Suppressor macrophage treated with lipopolysaccharide for 4 hours (primary cell): ENCODE measurements at regions not wholly inside any gene's neighbourhood (a gene's known extent, or its start where the extent isn't known, plus 50 kb on each side); places are given as distances from the start of the nearest gene placed in this dataset.

Source experiments
- DNase-seq: peaks from one replicate; pipeline ENCODE4 v3.0.0-alpha.2; 2020

DNA sequence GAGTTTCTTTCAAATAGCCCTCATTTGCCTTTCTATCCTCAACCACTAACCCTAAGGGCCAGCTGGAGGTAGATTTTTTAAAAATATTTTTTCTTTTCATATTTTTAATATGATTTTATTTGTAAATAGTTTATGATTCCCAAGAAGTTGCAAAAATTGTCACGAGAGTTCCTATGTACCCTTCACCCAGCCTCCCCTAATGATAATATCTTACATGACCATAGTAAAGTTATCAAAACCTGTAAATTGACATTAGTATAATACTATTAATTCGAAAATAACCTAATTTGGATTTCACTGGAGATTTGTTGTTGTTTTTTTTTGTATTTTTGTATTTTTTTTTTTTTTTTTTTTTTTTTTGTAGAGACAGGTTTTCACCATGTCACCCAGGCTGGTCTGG is 495.5 kb downstream of the MIAT start:
- no peak for DNase-seq

DNA sequence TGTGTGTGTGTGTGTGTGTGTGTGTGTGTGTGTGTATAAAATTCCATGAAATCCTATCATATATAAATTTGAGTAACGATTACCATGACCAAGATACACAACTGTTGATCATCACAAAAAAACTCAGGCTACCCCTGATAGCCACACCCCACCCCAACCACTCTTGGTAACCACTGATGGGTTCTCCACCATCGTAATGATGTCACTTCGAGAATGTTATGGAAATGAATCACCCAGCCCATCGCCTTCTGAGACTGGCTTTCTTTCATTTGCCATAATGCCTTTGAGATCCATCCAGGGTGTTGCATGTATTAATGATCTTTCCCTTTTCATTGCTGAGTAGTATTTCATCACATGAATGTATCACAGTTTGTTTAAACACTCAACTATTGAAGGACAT is 496.0 kb downstream of the MIAT start:
- DNase-seq, result no peak

DNA sequence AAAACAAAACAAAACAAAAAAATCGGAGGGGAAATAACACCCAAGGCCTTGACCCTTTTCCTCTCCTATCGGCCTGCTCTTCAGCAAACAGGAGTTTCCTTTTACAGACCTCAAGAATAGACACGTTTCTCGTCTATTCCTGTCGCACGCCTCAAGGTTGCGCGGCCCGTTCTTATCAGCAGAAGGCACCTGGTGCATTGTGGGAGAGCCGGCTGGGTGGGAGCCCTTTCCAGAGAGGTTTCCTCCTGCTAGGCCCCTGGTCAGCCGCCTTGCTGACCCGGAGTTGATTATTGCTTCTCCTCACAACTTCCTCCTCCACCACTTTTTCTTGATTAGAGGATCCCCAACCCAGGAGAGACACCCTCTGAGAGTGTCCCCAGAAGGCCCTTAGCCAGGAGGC is 497.3 kb downstream of the MIAT start:
- no peak for DNase-seq

DNA sequence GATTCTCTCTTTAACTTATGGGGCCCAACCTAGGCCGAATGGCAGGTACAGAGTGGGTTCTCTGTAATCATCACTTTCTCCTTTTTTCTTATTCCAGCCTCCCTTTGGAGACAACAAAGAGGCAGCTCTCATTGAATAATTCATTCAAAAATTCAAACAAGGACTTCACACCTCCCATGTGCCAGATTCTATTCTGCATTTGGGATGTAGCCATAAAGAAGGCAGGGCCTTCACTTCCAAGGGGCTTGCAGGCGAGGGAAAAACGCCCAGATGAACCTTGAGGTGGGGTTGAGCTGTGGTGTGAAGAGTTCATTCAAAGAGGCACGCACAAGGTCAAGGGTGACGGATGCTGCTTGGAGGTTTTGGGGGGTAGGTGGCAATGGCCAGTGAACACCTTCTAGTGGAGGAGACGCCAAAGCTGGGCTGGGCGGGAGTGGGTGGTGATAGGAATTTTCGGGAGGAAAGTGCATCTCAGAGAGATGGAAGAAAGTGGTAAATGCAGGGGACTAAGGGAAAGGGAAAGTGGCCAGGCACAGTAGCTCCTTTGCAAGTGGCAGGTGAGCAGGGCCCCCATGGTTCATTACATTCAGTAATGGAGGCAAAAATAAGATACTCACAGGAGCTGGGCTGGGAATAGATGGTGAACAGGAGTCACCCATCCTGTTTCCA is 499.6 kb downstream of the MIAT start:
- no peak for DNase-seq

DNA sequence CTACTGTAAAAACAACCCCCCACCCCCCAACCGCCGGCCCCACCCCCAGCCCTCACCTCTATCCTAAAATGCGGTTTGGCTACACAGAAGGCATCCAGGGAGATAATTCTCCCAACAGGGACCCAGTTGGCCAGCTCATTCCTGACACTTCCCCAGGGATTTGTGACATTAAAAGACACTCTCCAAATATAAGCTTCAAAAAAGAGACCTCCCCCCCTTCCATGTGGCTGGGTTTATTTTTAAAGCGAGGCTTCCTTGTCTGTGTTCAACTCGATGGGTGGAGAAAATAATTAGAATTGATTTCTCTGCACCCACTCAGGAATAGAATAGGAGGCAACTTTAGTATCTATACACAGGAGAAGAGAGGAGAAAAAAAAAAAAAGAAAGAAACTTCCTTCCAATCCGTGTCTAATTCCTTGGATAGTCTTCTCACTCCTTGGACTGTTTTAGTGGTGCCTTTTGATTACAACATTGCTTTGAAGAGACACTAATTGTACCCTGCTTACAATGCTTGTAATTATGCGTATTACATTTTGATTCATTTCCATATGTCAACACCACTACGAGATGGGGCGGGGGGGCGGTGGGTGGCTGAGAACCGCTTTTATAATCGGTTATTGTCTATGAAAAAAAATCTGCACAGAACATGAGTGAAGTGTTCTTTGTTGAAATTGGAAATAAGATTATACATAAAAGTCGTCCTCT is 500.4 kb downstream of the MIAT start:
- no peak for DNase-seq

DNA sequence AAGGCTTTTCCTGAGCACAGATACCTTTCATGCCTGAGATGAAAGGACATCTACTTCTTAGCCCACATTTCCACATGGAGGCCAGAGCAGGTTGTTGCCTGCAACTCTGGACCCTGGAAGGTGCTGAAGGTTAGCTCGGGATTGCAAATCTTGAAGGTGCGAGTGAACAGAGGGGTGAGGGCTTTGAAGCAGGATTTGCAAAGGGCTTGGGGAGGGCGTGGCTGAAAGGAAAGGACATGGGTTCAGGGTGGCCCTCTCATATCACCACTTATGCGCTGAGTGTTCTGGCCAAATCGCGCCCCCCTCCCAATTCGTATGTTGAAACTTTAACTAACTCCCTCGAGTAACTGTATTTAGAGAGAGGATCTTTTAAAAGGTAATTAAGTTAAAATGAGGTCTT is 501.6 kb downstream of the MIAT start:
- no peak for DNase-seq

DNA sequence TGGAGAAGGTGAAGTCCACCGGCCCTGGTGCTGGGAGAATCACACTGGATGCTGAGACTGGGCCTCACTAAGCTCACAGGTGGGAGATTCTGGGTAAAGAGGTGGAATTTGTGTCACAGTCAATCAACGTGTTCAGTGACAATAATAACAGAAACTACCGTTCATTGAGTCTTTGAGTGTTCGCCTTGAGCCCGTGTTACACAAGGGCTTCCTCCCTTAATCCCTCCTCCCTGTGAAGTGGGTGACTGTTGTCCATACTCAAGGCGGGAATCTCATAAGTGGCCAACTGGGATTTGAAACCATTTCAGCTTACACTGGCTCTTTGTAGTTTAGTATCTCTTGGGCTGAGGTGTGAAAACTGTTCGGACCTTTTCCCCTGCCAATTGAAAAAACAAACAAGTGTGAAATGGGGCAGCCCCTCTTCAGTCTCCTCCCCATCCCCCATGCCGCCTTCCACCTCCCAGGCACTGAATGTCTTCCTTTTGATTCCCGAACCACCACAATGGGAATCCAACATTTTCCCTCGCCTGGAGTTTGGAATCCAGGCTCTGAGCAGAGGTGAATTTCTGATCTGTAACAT is 502.4 kb downstream of the MIAT start:
- no peak for DNase-seq

DNA sequence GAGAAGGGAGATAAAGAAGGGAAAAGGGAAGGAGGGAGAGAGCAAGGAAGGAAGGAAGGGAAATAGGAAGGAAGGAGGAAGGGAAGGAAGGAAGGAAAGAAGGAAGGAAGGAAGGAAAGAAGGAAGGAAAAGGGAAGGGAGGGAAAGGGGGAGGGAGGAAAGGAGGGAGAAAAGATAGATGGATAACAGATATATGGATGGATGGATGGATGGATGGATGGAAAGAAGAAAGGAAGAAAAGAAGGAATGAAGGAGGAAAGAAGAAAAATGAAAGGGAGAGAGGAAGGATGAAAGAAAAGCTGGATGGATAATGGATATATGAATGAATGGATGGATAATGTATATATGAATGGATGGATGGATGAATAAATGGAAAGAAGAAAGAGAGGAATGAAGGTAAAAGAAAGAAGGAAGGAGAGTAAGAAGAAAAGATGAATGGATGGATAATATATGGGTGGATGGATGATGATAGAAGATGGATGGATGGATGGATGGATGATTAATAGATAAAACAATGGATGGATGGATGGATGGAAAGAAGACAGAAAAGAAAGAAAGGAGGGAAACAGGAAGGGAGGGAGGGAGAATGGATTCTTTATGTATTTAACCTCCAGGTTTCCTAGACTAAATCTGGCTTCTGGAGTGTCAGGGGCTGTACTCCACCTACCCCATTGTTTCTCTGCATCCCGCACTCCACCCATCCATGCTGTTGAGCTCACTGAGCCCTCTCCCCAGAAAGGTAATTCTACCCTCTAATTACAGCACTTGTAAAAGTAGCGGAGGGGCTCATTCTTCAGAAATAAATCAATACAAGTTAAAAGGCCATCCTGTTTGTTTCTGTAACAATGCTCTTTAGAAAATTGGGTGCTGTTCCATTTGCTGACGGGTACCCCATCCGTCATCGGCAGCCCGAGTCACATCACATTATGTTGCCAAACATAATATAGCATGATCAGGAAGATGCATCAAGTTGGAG is 506.1 kb downstream of the MIAT start:
- DNase-seq, result no peak

DNA sequence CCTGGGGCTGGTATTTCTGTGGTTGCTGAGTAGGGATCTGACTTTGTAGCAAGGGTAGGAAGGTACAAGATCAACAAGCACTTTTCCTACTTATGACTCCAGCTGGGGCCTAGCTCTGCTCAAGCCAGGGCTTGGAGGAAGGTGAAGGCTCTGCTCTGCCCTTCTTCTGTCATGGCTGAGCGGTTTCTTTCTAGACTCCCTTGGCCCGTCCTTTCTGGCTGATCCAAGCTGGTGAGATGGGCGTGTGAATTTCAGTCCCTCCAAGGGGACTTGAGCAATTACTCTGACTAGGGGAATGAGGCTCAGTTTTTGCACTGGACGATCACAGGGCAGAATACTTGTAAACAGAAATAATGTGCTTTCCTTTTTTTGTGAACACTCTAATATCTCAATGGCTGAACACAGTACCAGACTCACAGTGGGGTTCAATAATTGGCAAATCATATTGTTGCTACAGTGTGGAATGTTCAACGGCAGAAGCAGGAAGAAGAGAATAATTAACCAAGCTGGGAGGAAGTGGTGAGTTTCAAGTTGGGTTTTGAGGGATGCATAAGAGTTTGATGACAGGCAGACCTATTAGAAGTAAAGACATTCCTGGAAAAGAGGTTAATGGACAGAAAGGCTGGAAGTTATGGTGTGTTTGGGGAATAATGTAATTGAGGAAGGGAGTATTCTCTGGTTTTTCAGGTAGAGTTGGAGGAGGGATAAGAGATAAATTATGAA is 507.6 kb downstream of the MIAT start:
- DNase-seq, result no peak

DNA sequence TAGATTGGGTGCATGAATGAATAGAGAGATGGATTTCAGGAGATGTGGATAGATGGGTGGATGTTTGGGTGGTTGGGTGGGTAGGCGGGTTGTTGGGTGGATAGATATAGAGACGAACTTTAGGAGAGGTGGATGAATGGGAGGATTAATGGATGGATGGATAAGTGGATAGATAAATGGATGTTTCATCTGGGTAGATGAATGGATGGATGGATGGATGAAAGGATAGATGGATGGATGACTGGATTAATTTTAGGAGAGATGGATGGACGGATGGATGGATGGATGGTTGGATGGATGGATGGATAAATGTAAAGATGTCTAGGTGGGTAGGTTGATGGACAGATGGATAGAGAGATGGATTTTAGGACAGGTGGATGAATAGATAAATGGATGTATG is 511.3 kb downstream of the MIAT start:
- no peak for DNase-seq

DNA sequence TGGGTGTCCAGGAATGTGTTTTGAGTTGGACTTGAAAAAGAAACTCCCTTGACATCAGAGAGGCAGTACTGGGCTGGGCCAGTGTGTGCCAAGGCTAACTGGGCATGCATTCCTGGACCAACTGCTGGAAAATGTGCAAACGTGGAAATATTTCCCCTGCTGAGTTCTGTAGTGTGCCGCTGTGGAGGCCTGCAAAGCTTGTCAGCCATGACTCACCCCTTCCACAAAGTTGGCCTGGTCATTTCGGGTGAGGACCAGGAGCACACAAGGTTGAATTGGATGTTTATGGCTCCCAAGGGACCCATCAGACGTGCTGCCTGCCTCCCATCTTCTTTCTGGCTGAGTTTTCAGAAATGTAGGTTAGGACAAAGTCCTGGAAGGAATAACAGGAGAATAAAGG is 513.1 kb downstream of the MIAT start:
- DNase-seq, result no peak

DNA sequence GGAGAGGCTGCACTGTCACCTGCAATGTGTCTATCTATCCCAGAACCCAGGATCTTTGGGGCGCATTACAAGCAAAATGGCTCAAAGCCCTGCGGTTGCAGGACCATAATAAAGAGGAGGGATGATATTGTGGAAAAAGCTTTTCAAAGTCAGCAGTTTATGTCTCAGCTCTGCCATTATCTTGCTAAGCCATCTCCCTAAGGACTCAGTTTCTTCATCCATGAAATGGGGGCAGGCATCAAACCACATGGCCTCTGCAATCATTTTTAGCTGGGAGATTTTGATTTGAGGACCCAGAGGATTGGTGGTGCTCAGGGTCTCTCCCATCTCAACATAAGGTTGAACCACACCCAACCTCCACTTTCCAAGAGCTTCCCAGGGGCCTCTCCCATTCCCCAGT is 513.8 kb downstream of the MIAT start:
- no peak for DNase-seq

DNA sequence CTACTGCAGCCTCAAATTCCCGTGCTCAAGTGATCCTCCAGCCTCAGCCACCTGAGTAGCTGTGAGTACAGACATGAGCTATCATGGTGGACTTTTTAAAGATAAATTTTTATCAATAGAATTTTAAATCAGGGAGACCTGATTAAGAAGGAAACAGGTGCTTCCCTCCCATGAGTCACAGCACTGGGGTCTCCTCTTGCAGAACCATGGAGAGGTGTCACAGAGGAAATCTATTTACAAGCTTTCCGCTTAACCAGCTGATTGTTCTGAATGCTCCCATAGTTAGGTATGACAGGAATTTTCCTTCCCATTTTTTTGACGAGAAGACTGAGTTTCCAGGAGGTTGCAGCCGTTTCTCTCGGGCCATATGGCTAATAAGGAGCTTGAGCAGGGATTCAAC is 516.1 kb downstream of the MIAT start:
- no peak for DNase-seq

DNA sequence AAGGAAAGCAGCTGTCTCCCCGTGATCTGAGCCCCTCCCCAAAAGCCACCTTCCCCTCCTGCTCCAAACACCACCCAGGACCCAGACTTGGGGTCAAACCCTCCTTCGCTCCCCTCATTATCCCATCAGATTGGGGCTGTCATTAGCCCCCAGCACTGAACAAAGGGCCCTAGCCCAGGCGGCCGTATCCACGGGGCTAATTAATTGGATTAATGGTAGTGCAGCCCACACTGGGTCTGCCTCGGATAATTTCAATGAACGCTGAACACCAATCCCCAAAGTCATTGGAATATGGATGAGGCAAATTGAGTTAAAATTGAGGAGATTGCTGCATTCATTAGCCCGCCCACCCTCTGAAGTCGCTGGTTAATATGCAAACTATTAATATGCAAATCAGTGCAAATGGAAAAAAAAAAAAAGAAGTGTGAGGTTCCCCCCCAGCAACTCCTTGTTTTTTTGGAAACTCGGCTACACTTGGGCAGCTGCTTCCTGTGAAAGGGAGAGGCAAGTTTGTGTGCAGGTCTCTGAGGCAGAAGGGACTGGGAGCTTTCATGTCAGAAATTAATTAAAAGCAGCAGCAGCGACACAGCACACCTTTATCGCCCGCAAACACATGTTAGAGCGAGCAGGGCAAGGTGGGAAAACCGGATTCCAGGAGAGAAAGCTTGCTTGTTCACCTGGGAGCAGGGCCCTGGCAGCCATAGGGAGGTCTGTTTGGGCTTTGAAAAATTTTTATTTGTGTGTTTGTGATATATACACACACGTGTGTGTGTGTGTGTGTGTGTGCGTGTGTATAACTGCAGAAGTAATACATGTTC is 517.8 kb downstream of the MIAT start:
- DNase-seq, result no peak

DNA sequence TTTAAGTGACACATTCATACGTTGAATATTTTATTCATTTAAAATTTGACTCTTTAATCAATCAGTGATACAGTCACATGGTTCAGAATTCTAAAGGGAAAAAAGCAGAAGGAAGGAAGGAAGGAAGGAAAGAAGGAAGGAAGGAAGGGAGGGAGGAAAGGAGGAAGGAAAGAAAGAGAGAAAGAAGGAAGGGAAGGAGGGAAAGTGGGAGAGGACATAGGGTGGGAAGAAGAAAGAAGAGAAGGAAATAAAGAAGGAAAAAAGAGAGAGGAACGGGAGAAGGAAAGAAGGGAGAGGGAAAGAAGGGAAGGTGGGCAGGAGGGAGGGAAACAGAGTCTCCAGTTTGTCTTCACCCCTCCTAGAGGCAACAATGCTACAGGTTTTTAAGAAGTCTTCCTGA is 518.6 kb downstream of the MIAT start:
- no peak for DNase-seq

DNA sequence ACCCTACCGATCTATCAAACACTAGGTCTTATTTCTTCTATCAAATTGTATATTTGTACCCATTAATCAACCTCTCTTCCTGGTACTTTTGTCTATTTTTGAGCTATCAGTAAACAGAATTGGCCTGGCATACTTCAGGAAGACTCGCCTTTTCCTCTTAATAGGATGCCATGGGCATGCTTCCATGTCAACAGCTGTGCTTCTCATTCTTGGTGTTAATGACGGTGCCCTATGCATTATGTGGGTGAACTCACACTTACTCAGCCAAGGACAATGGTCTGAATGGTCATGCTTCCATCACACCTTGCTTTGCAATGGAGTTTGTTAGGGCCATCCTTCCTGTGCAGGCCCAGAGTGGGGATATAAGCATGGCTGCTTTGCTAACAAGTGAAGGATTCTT is 521.8 kb downstream of the MIAT start:
- DNase-seq, result no peak

DNA sequence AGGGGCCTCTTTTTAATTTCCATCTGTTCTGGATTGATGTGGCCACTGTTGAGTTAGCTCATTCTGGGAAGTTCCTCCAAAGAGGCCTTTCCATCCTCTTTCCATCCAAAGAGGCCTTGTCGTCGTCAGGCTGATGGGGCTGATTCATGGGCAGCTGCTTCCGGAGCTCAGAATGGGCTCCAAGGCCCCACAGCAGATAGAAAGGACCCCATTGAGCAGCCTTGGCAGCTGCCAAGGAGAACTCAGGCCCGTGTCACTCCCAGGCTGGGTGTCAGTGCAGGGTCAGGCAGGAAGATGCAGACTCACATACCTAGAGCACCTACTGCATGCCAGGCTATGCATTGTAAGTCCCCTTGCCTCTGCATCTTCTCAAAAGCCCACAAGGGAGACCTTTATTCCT is 524.1 kb downstream of the MIAT start:
- no peak for DNase-seq

DNA sequence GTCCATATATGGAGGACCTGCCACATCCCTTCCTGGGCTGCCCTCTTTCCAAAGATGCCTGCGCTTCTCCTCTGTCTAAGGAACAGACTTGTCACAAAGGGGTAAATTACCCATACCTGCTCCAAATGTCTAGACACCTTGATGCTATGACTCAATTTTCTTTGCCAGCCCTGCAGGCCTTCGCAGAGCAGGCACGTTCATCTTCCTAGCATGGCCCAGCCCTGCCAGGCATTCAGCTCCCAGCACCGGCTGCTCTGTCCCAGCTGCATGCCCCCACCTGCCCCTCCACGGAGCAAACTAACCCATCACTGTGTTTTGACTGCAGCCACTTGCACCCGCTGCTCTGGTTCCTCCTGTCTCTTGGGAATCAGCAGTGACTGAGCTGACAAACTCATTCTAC is 526.1 kb downstream of the MIAT start:
- no peak for DNase-seq

DNA sequence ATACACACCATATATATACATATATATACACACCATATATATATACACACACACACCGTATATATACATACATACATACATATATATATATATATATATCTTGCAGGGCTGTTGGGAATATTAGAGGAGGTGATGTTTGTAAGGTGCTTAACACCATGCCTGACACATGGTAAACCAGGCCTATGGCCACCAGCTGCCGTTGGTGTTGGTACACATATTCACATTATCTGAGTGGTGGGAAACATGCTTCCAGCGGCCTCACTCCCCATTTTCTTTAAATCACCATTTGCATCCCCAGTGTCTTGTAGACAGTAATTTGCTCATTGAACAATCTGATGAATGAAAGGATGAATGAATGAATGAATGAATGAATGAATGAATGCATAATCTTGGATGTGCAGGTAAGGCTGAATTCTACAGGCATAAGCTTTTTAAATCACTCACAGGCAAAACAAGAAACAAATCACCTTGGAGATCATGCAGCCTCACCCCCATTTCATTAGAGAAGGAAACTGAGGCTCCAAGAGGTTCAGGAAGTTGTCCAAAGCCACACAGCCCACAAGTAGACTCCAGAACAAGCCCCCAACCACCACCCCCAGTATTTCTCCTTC is 527.8 kb downstream of the MIAT start:
- DNase-seq, result no peak

DNA sequence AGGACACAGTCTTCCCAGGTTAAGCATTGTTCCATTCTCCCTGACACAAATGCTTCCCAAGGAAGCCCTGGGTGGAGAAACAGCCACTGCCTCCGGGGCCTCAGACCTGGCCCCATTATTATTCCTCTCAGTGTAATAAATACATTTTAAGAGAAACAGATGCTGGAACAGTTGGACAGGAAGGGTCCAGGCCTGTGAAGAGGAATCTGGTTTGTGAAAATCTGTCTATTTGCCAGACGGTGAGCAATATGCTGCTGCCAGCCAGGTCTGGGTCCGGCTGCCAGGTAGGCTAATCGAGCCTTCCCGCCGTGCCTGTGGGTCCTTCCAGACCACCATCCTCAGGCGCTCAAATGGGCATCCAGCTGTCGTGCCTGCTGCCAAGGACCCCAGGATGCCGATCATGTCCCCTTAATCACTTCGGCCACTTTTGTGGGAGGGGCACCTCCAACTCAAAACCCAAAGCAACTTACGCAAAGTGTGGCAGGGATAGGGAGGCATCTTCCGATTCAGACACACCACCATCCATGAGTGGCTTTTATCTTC is 528.4 kb downstream of the MIAT start:
- no peak for DNase-seq

DNA sequence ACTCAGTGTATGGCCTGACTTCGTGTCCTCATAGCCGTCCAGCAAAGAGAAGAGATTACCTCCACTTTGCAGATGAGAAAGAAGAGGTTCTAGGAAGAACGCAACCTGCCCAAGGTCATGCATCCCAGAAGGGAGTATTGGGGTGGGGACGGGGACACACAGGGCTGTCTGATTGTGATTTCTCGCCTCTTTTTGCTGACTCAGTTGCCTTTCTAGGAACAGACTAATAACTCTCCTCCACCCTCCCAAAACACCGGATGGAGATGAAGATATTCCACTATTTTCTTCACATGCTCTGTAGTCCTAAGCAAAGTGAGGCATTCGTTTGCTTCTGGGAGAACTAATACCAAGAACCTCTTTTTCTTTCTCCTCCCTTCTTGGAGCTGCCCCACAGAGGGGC is 529.3 kb downstream of the MIAT start:
- no peak for DNase-seq
